HG03196 (cell line): ENCODE measurements at regions not wholly inside any gene's neighbourhood (a gene's known extent, or its start where the extent isn't known, plus 50 kb on each side); places are given as distances from the start of the nearest gene placed in this dataset.
"Not testable (repeated sequence)": the region's sequence is repeated elsewhere in the genome, so short reads cannot be mapped to it uniquely, and the experiment has no call there.

Experiments
- ATAC-seq: cut with Tn5 transposase; IDR thresholded peaks from one replicate; pipeline ENCODE4 v1.9.1; 2021; ENCODE audit not compliant: unreplicated experiment

GRCh38 chr12:46493834-46494181, 121.2 kb upstream of the SLC38A2 start:
- no peak for ATAC-seq

- ATAC-seq = no peak
Measured at GRCh38 chr12:46493150-46493833, 120.7 kb upstream of the SLC38A2 start.

GRCh38 chr12:46492471-46493085, 120.0 kb upstream of the SLC38A2 start:
- no peak for ATAC-seq

GRCh38 chr12:46491548-46491947, 119.0 kb upstream of the SLC38A2 start:
- no peak for ATAC-seq

- ATAC-seq = no peak
Measured at GRCh38 chr12:46490635-46491034, 118.1 kb upstream of the SLC38A2 start.

- ATAC-seq = no peak
Measured at GRCh38 chr12:46489951-46490388, 117.4 kb upstream of the SLC38A2 start.

DNA sequence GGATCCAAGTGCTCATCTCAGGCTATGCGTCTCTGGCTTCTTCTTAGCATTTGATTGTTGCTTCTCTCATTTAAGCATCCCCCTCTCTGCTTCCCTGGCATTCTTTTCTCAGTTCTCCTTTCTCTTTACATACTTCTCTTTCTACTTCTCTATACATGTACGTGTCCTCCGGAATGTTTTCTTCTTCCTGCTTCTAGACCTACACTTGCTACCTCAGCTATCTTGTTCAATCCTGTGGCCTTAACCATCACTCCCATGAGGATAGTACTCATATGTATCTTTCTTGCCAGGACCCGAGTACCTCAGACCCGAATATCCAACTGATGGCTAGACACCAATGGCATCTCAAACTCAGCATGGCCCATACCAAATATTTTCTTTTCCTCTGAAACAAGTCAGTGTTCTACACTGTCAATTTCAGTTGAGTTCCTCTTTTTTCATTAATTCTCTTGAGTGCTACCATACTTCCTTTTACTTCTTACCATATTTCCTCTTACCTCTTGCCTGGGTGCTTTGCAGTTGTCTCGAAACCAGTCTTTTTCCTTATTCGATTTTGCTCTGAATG, 115.1 kb upstream of the SLC38A2 start:
- no peak for ATAC-seq

GRCh38 chr12:46486588-46486987, 114.0 kb upstream of the SLC38A2 start:
- no peak for ATAC-seq

- ATAC-seq = no peak
Measured at GRCh38 chr12:46485853-46486252, 113.3 kb upstream of the SLC38A2 start.

DNA sequence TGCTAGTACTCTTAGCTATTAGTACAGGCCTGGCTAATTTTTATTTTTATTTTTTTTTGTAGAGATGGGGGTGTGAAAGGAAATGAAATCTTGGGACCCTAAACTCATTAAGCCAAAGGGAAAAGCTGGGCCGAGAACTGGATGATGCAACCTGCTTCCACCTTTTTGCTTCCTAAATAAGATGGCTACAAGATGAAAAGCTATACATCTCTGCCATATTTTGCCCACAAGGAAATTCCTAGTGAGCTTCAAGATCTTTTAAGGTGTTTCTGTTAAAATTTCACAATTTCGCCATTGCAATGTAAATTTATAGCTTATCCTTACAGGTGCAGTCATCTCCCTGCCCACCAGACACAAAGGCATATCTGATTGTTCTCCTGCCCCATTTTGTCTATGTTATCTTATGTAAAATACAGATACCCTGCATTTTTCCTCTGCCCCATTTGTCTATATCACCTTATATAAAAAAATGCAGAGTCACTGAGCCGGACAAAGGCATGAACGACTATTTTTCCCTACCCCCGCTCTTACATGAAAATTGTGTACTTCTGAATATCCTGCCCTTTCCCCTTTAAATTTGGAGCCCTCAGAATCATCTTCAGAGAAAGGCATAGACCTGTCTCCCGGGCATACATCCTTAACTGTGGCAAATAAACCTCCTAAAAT, 112.0 kb upstream of the SLC38A2 start:
- no peak for ATAC-seq

GRCh38 chr12:46483572-46484395, 111.2 kb upstream of the SLC38A2 start:
- ATAC-seq = no peak

GRCh38 chr12:46480724-46481123, 108.2 kb upstream of the SLC38A2 start:
- ATAC-seq = no peak

DNA sequence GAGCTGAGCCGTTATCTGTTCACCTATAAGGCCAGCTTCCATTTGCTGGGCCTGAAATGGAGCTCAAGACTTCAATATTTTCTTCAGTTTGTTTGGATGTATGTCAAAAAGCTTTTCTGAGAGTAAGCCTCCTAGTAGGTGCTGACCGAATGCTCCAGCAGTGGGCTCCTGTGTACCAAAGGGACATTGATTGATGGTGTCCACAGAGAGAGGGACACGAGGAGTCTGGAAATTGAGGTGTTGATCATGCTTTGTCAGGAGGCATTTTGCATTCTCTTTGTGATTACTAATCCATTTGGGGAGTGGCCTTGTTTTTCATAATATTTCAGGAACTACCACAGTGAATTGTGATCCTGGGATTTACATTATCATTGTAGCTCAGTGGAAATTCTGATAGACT, 107.7 kb upstream of the SLC38A2 start:
- no peak for ATAC-seq

DNA sequence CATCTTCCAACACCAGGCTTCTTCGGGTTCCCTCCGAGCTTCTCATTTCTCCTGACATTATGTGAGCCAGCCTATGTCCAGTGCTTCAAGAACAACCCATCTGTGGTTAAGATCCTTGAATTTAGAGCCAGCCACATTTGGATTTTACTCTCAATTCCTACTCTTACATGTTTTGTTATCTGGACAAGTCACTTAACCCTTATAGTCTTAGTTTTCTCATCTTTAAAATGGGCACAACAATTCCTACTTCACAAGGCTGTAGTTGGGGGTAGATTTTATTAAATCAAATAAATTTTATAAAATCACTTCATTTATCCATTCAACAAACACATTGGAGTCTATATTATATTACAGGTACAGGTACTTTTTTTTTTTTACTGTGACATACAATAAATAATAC, 105.5 kb upstream of the SLC38A2 start:
- no peak for ATAC-seq

GRCh38 chr12:46477541-46477940, 105.0 kb upstream of the SLC38A2 start:
- no peak for ATAC-seq

GRCh38 chr12:46475972-46476645, 103.5 kb upstream of the SLC38A2 start:
- ATAC-seq = no peak

GRCh38 chr12:46474385-46474784, 101.8 kb upstream of the SLC38A2 start:
- ATAC-seq = not testable (repeated sequence)

- ATAC-seq = peak; percentile 78
Measured at GRCh38 chr12:46473634-46474329, 101.2 kb upstream of the SLC38A2 start.

GRCh38 chr12:46472893-46473633, 100.5 kb upstream of the SLC38A2 start:
- no peak for ATAC-seq
